IMR-90 (cell line): ENCODE measurements at regions not wholly inside any gene's neighbourhood (a gene's known extent, or its start where the extent isn't known, plus 50 kb on each side); places are given as distances from the start of the nearest gene placed in this dataset.

Source experiments
- ATAC-seq: fragments of 200-7000 bp; cut with Tn5 transposase; 2 replicates; pipeline ENCODE4 v1.9.1; 2020; ENCODE audit warnings: low read depth, mild to moderate bottlenecking, moderate library complexity
- BruUV-seq: library from RNA; stranded (reverse); fragments of 400-500 nt; replicated peaks from 2 replicates; lab custom pipeline; 2021; lab: Mats Ljungman, UMichigan
- CTCF ChIA-PET: fragments of 300-600 bp; formaldehyde crosslinking; extraction: SDS; loops from one replicate; lab custom pipeline; 2021; ENCODE audit warnings: antibody characterized with exemption; lab: Yijun Ruan, JAX
- POLR2A ChIA-PET: fragments of 300-600 bp; sonication (Branson Sonifier 250); formaldehyde crosslinking; loops from one replicate; lab custom pipeline; 2022; ENCODE audit warnings: antibody characterized with exemption; ENCODE audit not compliant: unreplicated experiment; lab: Charles Lee
- DNase-seq: peaks from one replicate; pipeline ENCODE4 v3.0.0; 2013
- H2AFZ ChIP-seq: replicated peaks from 2 replicates; pipeline ENCODE3; 2013; ENCODE audit warnings: low read length, mild to moderate bottlenecking; ENCODE audit not compliant: poor library complexity
- H2AK5ac ChIP-seq: 2 replicates; pipeline ENCODE4 v1.6.1; 2013; ENCODE audit warnings: low read depth, low read length, inconsistent platforms
- H2AK9ac ChIP-seq: replicated peaks from 2 replicates; pipeline ENCODE3; 2013; ENCODE audit warnings: mild to moderate bottlenecking, low read depth, low read length, moderate library complexity; ENCODE audit not compliant: poor library complexity
- H2BK120ac ChIP-seq: 2 replicates; pipeline ENCODE4 v1.6.1; 2013; ENCODE audit warnings: low read depth, low read length, inconsistent platforms
- H2BK15ac ChIP-seq: 3 replicates; pipeline ENCODE4 v1.6.1; 2013; ENCODE audit warnings: low read depth, low read length, inconsistent platforms
- H2BK20ac ChIP-seq: 2 replicates; pipeline ENCODE4 v1.6.1; 2013; ENCODE audit warnings: low read depth, mild to moderate bottlenecking, inconsistent platforms, low read length, moderate library complexity
- H2BK5ac ChIP-seq: 2 replicates; pipeline ENCODE4 v1.6.1; 2013; ENCODE audit warnings: mild to moderate bottlenecking, low read depth, low read length, inconsistent platforms; ENCODE audit not compliant: poor library complexity, severe bottlenecking
- H3K14ac ChIP-seq: replicated peaks from 2 replicates; pipeline ENCODE4 v1.6.1; 2013; ENCODE audit warnings: low read depth, low read length, inconsistent platforms
- H3K18ac ChIP-seq: 2 replicates; pipeline ENCODE4 v1.6.1; 2013; ENCODE audit warnings: low read depth, low read length, control low read depth
- H3K23ac ChIP-seq: 2 replicates; pipeline ENCODE4 v1.6.1; 2013; ENCODE audit warnings: low read depth, low read length, inconsistent platforms
- H3K27ac ChIP-seq: 2 replicates; pipeline ENCODE4 v1.5.1; 2013; ENCODE audit warnings: mild to moderate bottlenecking, control low read depth, low read length; ENCODE audit not compliant: insufficient read depth
- H3K27me3 ChIP-seq: 2 replicates; pipeline ENCODE4 v1.6.1; 2013; ENCODE audit warnings: low read length; ENCODE audit not compliant: control insufficient read depth, insufficient read depth
- H3K36me3 ChIP-seq: 2 replicates; pipeline ENCODE4 v1.6.1; 2013; ENCODE audit warnings: low read length, mixed read lengths; ENCODE audit not compliant: control insufficient read depth, insufficient read depth
- H3K4ac ChIP-seq: 2 replicates; pipeline ENCODE4 v1.6.1; 2013; ENCODE audit warnings: low read depth, low read length, inconsistent platforms
- H3K4me1 ChIP-seq: 2 replicates; pipeline ENCODE4 v1.6.1; 2013; ENCODE audit warnings: low read length, mixed read lengths; ENCODE audit not compliant: control insufficient read depth, insufficient read depth
- H3K4me2 ChIP-seq: 2 replicates; pipeline ENCODE4 v1.6.1; 2013; ENCODE audit warnings: low read depth, mild to moderate bottlenecking, control low read depth, low read length, moderate library complexity
- H3K4me3 ChIP-seq: 2 replicates; pipeline ENCODE4 v1.5.1; 2013; ENCODE audit warnings: low read depth, mild to moderate bottlenecking, control low read depth, low read length, moderate library complexity; ENCODE audit not compliant: insufficient read depth
- H3K56ac ChIP-seq: 2 replicates; pipeline ENCODE4 v1.6.1; 2013; ENCODE audit warnings: low read length, inconsistent platforms; ENCODE audit not compliant: insufficient read depth; ENCODE audit errors: extremely low read depth
- H3K79me1 ChIP-seq, 2 experiments: 2 replicates each; pipeline ENCODE4 v1.6.1; 2013; ENCODE audit warnings: low read length in 2 of 2, inconsistent platforms in 1 of 2, low read depth in 1 of 2
- H3K9ac ChIP-seq: 2 replicates; pipeline ENCODE4 v1.6.1; 2013; ENCODE audit warnings: low read depth, low read length, control low read depth
- H3K9me1 ChIP-seq: 2 replicates; pipeline ENCODE4 v1.6.1; 2013; ENCODE audit warnings: low read length, inconsistent platforms; ENCODE audit not compliant: insufficient read depth
- H3K9me3 ChIP-seq: 2 replicates; pipeline ENCODE4 v1.6.1; 2013; ENCODE audit warnings: low read length; ENCODE audit not compliant: control insufficient read depth, insufficient read depth
- H4K20me1 ChIP-seq: 2 replicates; pipeline ENCODE4 v1.6.1; 2013; ENCODE audit warnings: low read length, inconsistent platforms; ENCODE audit not compliant: insufficient read depth
- H4K5ac ChIP-seq: 2 replicates; pipeline ENCODE4 v1.6.1; 2013; ENCODE audit warnings: mild to moderate bottlenecking, low read depth, low read length, control low read depth
- H4K8ac ChIP-seq, 2 experiments: 2 replicates each; pipeline ENCODE4 v1.6.1; 2013; ENCODE audit warnings: low read depth in 2 of 2, low read length in 2 of 2, control low read depth in 1 of 2, inconsistent platforms in 1 of 2
- H4K91ac ChIP-seq: 2 replicates; pipeline ENCODE4 v1.6.1; 2013; ENCODE audit warnings: low read depth, low read length, inconsistent platforms; ENCODE audit not compliant: insufficient read depth
- BHLHE40 ChIP-seq: fragments of 150-350 bp; IDR thresholded peaks from 2 replicates; pipeline ENCODE4 v1.6.1; 2016; ENCODE audit warnings: mild to moderate bottlenecking, low read depth, low read length
- CHD1 ChIP-seq: IDR thresholded peaks from 2 replicates; pipeline ENCODE4 v1.6.1; 2012; ENCODE audit warnings: low read depth, low read length, improper control_type of control experiment
- FOS ChIP-seq: fragments of 150-350 bp; IDR thresholded peaks from 2 replicates; pipeline ENCODE4 v1.6.1; 2016; ENCODE audit warnings: low read depth, low read length
- MAFK ChIP-seq: IDR thresholded peaks from 2 replicates; pipeline ENCODE4 v1.6.1; 2012; ENCODE audit warnings: low read depth, low read length, improper control_type of control experiment
- MAZ ChIP-seq: IDR thresholded peaks from 2 replicates; pipeline ENCODE4 v1.6.1; 2012; ENCODE audit warnings: low read depth, mild to moderate bottlenecking, low read length, improper control_type of control experiment, moderate library complexity, borderline replicate concordance
- MXI1 ChIP-seq: IDR thresholded peaks from 2 replicates; pipeline ENCODE4 v1.6.1; 2012; ENCODE audit warnings: low read depth, mild to moderate bottlenecking, low read length, moderate library complexity, borderline replicate concordance
- NFE2L2 ChIP-seq: fragments of 150-350 bp; IDR thresholded peaks from 2 replicates; pipeline ENCODE4 v1.6.1; 2016; ENCODE audit warnings: low read depth, mild to moderate bottlenecking, low read length
- POLR2A ChIP-seq: IDR thresholded peaks from 2 replicates; pipeline ENCODE4 v1.6.1; 2012; ENCODE audit warnings: mild to moderate bottlenecking, low read depth, low read length
- RAD21 ChIP-seq: IDR thresholded peaks from 2 replicates; pipeline ENCODE4 v1.6.1; 2012; ENCODE audit warnings: low read length, improper control_type of control experiment
- RCOR1 ChIP-seq: IDR thresholded peaks from 2 replicates; pipeline ENCODE4 v1.6.1; 2012; ENCODE audit warnings: mild to moderate bottlenecking, low read length, improper control_type of control experiment; ENCODE audit not compliant: insufficient replicate concordance
- RFX5 ChIP-seq: IDR thresholded peaks from 2 replicates; pipeline ENCODE4 v1.8.0; 2012; ENCODE audit warnings: low read depth, mild to moderate bottlenecking, low read length, moderate library complexity
- SMC3 ChIP-seq: fragments of 150-350 bp; IDR thresholded peaks from 2 replicates; pipeline ENCODE4 v1.6.1; 2016; ENCODE audit warnings: low read depth, mild to moderate bottlenecking, antibody characterized with exemption, low read length, moderate library complexity
- WGBS, 2 experiments: methylation state at CpG; one replicate each; pipeline versions ENCODE4 v1.1.5 to v1.1.7; 2013; ENCODE audit warnings: missing lambda C conversion rate in 2 of 2; ENCODE audit not compliant: insufficient read length in 1 of 2; ENCODE audit errors: extremely low coverage in 2 of 2; 5-methylcytosine and 5-hydroxymethylcytosine counted together
- dilution Hi-C: fragments of 300-500 bp; cut with HindIII; formaldehyde crosslinking; loops from one replicate; pipeline ENCODE4 v1.14.3; 2018; ENCODE audit warnings: low sequenced_read_pairs; ENCODE audit not compliant: unreplicated experiment
- in situ Hi-C: fragments of 300-500 bp; cut with MboI; formaldehyde crosslinking; loops from 3 replicates; pipeline ENCODE4 v1.14.3; 2019; ENCODE audit warnings: low sequenced_read_pairs, inconsistent platforms, mixed read lengths
- intact Hi-C: fragments of 100-400 bp; cut with micrococcal nuclease; formaldehyde crosslinking; loops from 2 replicates; pipeline ENCODE4 v1.10.0; 2022
- TF ChIP-seq, protein P1 (sequence below): fragments of 150-350 bp; IDR thresholded peaks from 2 replicates; pipeline ENCODE4 v1.6.1; 2017; ENCODE audit warnings: mild to moderate bottlenecking, antibody characterized with exemption, low read length, low read depth
- TF ChIP-seq, protein P2 (sequence below): fragments of 150-350 bp; IDR thresholded peaks from 2 replicates; pipeline ENCODE4 v1.6.1; 2016; ENCODE audit warnings: low read depth, mild to moderate bottlenecking, low read length, moderate library complexity, borderline replicate concordance

DNA sequence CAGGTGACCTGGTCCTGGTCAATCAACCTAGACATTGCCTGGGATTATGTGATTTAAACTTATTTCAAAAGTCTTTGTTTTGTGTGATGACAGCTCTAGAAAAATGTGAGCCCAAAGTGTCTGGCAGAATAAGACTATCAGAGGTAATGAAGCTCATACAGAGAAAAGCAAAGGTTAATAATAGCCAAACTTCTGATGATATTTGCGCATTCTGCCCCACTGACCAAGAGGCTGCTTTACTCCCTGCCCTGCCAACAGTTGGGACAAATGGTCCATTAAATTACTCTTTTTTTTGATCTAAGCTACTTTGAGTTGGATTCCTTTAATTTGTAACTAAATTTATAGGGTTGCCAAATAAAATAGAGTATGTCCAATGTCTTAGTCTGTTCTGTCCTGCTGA is 911.2 kb downstream of the MCTP2 start:
- in situ Hi-C loops, result no loop called here

More for the DNA sequence above, 911.2 kb downstream of the MCTP2 start:
- WGBS, 2 experiments, result no CpG with 5 or more reads among the region's 1 CpG
- CTCF ChIA-PET, result no interaction called here
- no peak overlapping the region for H2BK120ac ChIP-seq
- H3K4ac ChIP-seq, result no peak overlapping the region
- no peak overlapping the region for H3K27ac ChIP-seq
- H3K4me2 ChIP-seq, result no peak overlapping the region
- H2BK5ac ChIP-seq, result no peak overlapping the region
- H4K20me1 ChIP-seq, result no peaks in the 10 kb centered on the region
- H4K91ac ChIP-seq, result no peak overlapping the region
- POLR2A ChIA-PET, result no interaction called here
- H3K14ac ChIP-seq, result no peak overlapping the region
- no peak overlapping the region for H3K4me3 ChIP-seq
- H2AK5ac ChIP-seq, result no peak overlapping the region
- no peak overlapping the region; the same call in 2 of the 3 replicates for H2BK15ac ChIP-seq
- no peaks in the 10 kb centered on the region for H3K27me3 ChIP-seq
- H3K79me1 ChIP-seq, result no peaks in the 10 kb centered on the region
- H3K18ac ChIP-seq, result no peak overlapping the region
- peaks cover 3% of the 10 kb centered on the region for H3K4me1 ChIP-seq
- H4K5ac ChIP-seq, result no peak overlapping the region
- H2AK9ac ChIP-seq, result no peak overlapping the region
- H2AFZ ChIP-seq, result no peak overlapping the region
- no peak for TF ChIP-seq CHD1
- no peak for TF ChIP-seq MAFK
- TF ChIP-seq RFX5, result no peak
- TF ChIP-seq, protein P1, sequence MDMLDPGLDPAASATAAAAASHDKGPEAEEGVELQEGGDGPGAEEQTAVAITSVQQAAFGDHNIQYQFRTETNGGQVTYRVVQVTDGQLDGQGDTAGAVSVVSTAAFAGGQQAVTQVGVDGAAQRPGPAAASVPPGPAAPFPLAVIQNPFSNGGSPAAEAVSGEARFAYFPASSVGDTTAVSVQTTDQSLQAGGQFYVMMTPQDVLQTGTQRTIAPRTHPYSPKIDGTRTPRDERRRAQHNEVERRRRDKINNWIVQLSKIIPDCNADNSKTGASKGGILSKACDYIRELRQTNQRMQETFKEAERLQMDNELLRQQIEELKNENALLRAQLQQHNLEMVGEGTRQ, result no peak
- TF ChIP-seq MXI1, result no peak
- TF ChIP-seq, protein P2, sequence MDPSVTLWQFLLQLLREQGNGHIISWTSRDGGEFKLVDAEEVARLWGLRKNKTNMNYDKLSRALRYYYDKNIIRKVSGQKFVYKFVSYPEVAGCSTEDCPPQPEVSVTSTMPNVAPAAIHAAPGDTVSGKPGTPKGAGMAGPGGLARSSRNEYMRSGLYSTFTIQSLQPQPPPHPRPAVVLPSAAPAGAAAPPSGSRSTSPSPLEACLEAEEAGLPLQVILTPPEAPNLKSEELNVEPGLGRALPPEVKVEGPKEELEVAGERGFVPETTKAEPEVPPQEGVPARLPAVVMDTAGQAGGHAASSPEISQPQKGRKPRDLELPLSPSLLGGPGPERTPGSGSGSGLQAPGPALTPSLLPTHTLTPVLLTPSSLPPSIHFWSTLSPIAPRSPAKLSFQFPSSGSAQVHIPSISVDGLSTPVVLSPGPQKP, result no peak
- TF ChIP-seq BHLHE40, result no peak
- TF ChIP-seq POLR2A, result no peak
- TF ChIP-seq FOS, result no peak
- TF ChIP-seq MAZ, result no peak
- TF ChIP-seq NFE2L2, result no peak
- no peak for TF ChIP-seq RAD21
- TF ChIP-seq RCOR1, result no peak
- no peak for TF ChIP-seq SMC3
- ATAC-seq (no peak), DNase-seq (no peak)
- dilution Hi-C loops, result no loop called here
- no peak overlapping the region for H3K9ac ChIP-seq
- intact Hi-C loops, result no loop called here
- H3K23ac ChIP-seq, result no peak overlapping the region
- no peak overlapping the region for H2BK20ac ChIP-seq
- H3K9me1 ChIP-seq, result no peaks in the 10 kb centered on the region
- H4K8ac ChIP-seq, result no peak overlapping the region
- H3K9me3 ChIP-seq, result no peaks in the 10 kb centered on the region
- no peak overlapping the region for H3K56ac ChIP-seq
- BruUV-seq, result no TSS peak
- H3K36me3 ChIP-seq, result no peaks in the 10 kb centered on the region
